ENCODE measurements at regions not wholly inside any gene's neighbourhood (a gene's known extent, or its start where the extent isn't known, plus 50 kb on each side); places are given as distances from the start of the nearest gene placed in this dataset.

- no peak overlapping the region for H3K4me3 ChIP-seq (ENCODE audit: control insufficient read depth, low read depth, low read length)
- no peak for TF ChIP-seq CTCF (IDR thresholded peaks at IDR 0.05; ENCODE audit: control insufficient read depth, insufficient read depth, low read depth, low read length, missing control alignments)
- DNase-seq (ENCODE audit: low read depth) = peak; percentile 46
Measured at GRCh38 chr5:84487963-84488362, 103.3 kb upstream of the EDIL3 start.

GRCh38 chr5:84480873-84481637 is 96.4 kb upstream of the EDIL3 start:
- no peak overlapping the region for H3K4me3 ChIP-seq (ENCODE audit: control insufficient read depth, low read depth, low read length)
- no peak for DNase-seq (ENCODE audit: low read depth)
- TF ChIP-seq CTCF (IDR thresholded peaks at IDR 0.05; ENCODE audit: control insufficient read depth, insufficient read depth, low read depth, low read length, missing control alignments) = no peak

GRCh38 chr5:84478603-84479002 is 93.9 kb upstream of the EDIL3 start:
- TF ChIP-seq CTCF (IDR thresholded peaks at IDR 0.05; ENCODE audit: control insufficient read depth, insufficient read depth, low read depth, low read length, missing control alignments) = no peak
- no peak for DNase-seq (ENCODE audit: low read depth)
- no peak overlapping the region for H3K4me3 ChIP-seq (ENCODE audit: control insufficient read depth, low read depth, low read length)

GRCh38 chr5:84477485-84477884 is 92.8 kb upstream of the EDIL3 start:
- no peak overlapping the region for H3K4me3 ChIP-seq (ENCODE audit: control insufficient read depth, low read depth, low read length)
- no peak for DNase-seq (ENCODE audit: low read depth)
- TF ChIP-seq CTCF (IDR thresholded peaks at IDR 0.05; ENCODE audit: control insufficient read depth, insufficient read depth, low read depth, low read length, missing control alignments) = no peak

GRCh38 chr5:84474126-84474525 is 89.4 kb upstream of the EDIL3 start:
- TF ChIP-seq CTCF (IDR thresholded peaks at IDR 0.05; ENCODE audit: control insufficient read depth, insufficient read depth, low read depth, low read length, missing control alignments) = no peak
- H3K4me3 ChIP-seq (ENCODE audit: control insufficient read depth, low read depth, low read length) = no peak overlapping the region
- no peak for DNase-seq (ENCODE audit: low read depth)

- H3K4me3 ChIP-seq (ENCODE audit: control insufficient read depth, low read depth, low read length) = no peak overlapping the region
- no peak for TF ChIP-seq CTCF (IDR thresholded peaks at IDR 0.05; ENCODE audit: control insufficient read depth, insufficient read depth, low read depth, low read length, missing control alignments)
- DNase-seq (ENCODE audit: low read depth) = no peak
Measured at GRCh38 chr5:84453405-84453804, 68.7 kb upstream of the EDIL3 start.
